GM12878 (cell line): ENCODE measurements at regions not wholly inside any gene's neighbourhood (a gene's known extent, or its start where the extent isn't known, plus 50 kb on each side); places are given as distances from the start of the nearest gene placed in this dataset.

Experiments
- ATF7 ChIP-seq: fragments of 450-650 bp; IDR thresholded peaks from 2 replicates; pipeline ENCODE4 v1.6.1; 2016; ENCODE audit warnings: low read depth, mild to moderate bottlenecking
- BACH1 ChIP-seq: fragments of 450-650 bp; IDR thresholded peaks from 2 replicates; pipeline ENCODE4 v1.6.1; 2017; ENCODE audit warnings: mild to moderate bottlenecking, borderline replicate concordance
- BHLHE40 ChIP-seq, 2 experiments: fragments of 450-650 bp in 1 of 2; IDR thresholded peaks; 2 replicates each; pipeline ENCODE4 v1.6.1; 2011 to 2017; ENCODE audit warnings: low read depth in 2 of 2, borderline replicate concordance in 1 of 2, improper control_type of control experiment in 1 of 2, low read length in 1 of 2, mild to moderate bottlenecking in 1 of 2
- BMI1 ChIP-seq: fragments of 450-650 bp; IDR thresholded peaks from 2 replicates; pipeline ENCODE4 v1.6.1; 2016; ENCODE audit warnings: mild to moderate bottlenecking, moderate library complexity, borderline replicate concordance
- CREM ChIP-seq: IDR thresholded peaks from 2 replicates; pipeline ENCODE4 v1.6.1; 2014; ENCODE audit warnings: antibody characterized with exemption, low read depth
- EZH2 ChIP-seq: IDR thresholded peaks from 2 replicates; pipeline ENCODE4 v1.6.1; 2012; ENCODE audit warnings: low read depth, mild to moderate bottlenecking, control low read depth, inconsistent platforms, low read length, borderline replicate concordance; ENCODE audit not compliant: control insufficient read depth
- GABPA ChIP-seq: IDR thresholded peaks from 2 replicates; pipeline ENCODE4 v1.6.1; 2014; ENCODE audit warnings: antibody characterized with exemption, low read depth, mild to moderate bottlenecking, inconsistent platforms
- JUNB ChIP-seq: IDR thresholded peaks from 2 replicates; pipeline ENCODE4 v1.6.1; 2016; ENCODE audit warnings: antibody characterized with exemption, mild to moderate bottlenecking
- KLF5 ChIP-seq: fragments of 450-650 bp; IDR thresholded peaks from 2 replicates; pipeline ENCODE4 v1.6.1; 2014; ENCODE audit warnings: mild to moderate bottlenecking; ENCODE audit not compliant: partially characterized antibody
- MEF2B ChIP-seq: fragments of 450-650 bp; IDR thresholded peaks from 2 replicates; pipeline ENCODE4 v1.6.1; 2018; ENCODE audit warnings: mild to moderate bottlenecking, moderate library complexity; ENCODE audit not compliant: partially characterized antibody, poor library complexity, severe bottlenecking
- MXI1 ChIP-seq: fragments of 150-350 bp; IDR thresholded peaks from 2 replicates; pipeline ENCODE4 v1.6.1; 2011; ENCODE audit warnings: low read depth, mild to moderate bottlenecking, inconsistent platforms, low read length, improper control_type of control experiment
- NR2F1 ChIP-seq: fragments of 450-650 bp; conservative IDR thresholded peaks from 2 replicates; pipeline ENCODE4 v1.6.1; 2017; ENCODE audit warnings: mild to moderate bottlenecking
- PAX5 ChIP-seq: IDR thresholded peaks from 2 replicates; pipeline ENCODE4 v1.6.1; 2011; ENCODE audit warnings: low read depth, low read length, borderline replicate concordance
- POLR2AphosphoS5 ChIP-seq: IDR thresholded peaks from 2 replicates; pipeline ENCODE4 v1.6.1; 2011; ENCODE audit warnings: mild to moderate bottlenecking, low read length, inconsistent platforms
- SIX5 ChIP-seq: IDR thresholded peaks from 2 replicates; pipeline ENCODE4 v1.6.1; 2011; ENCODE audit warnings: mild to moderate bottlenecking, low read depth, low read length, moderate library complexity; ENCODE audit not compliant: severe bottlenecking
- SMAD5 ChIP-seq: IDR thresholded peaks from 2 replicates; pipeline ENCODE4 v1.6.1; 2016; ENCODE audit warnings: antibody characterized with exemption, low read depth
- SMC3 ChIP-seq: IDR thresholded peaks from 2 replicates; pipeline ENCODE4 v1.6.1; 2011; ENCODE audit warnings: low read length, improper control_type of control experiment, borderline replicate concordance
- STAT3 ChIP-seq: IDR thresholded peaks from 2 replicates; pipeline ENCODE4 v1.6.1; 2011; ENCODE audit warnings: low read depth, low read length, improper control_type of control experiment
- TAF1 ChIP-seq: IDR thresholded peaks from 2 replicates; pipeline ENCODE4 v1.6.1; 2011; ENCODE audit warnings: mild to moderate bottlenecking, low read depth, low read length, borderline replicate concordance
- TF ChIP-seq, protein P1 (sequence below): IDR thresholded peaks from 2 replicates; pipeline ENCODE4 v1.6.1; 2012; ENCODE audit warnings: low read depth, low read length, improper control_type of control experiment
- TF ChIP-seq, protein P2 (sequence below): fragments of 450-650 bp; IDR thresholded peaks from 2 replicates; pipeline ENCODE4 v1.6.1; 2016; ENCODE audit warnings: mild to moderate bottlenecking, moderate library complexity, borderline replicate concordance
- TF ChIP-seq, protein P3 (sequence below), 3 experiments: IDR thresholded peaks in 2 of 3; conservative IDR thresholded peaks in 1 of 3; 2 replicates each; pipeline ENCODE4 v1.5.1; 2011; ENCODE audit warnings: low read depth in 3 of 3, low read length in 3 of 3, mild to moderate bottlenecking in 3 of 3, control low read depth in 2 of 3, moderate library complexity in 2 of 3, inconsistent platforms in 1 of 3, mixed read lengths in 1 of 3; ENCODE audit not compliant: control insufficient read depth in 2 of 3, insufficient read depth in 1 of 3; ENCODE audit errors: extremely low read depth in 1 of 3
- TF ChIP-seq, protein P4 (sequence below): IDR thresholded peaks from 2 replicates; pipeline ENCODE4 v1.6.1; 2011; ENCODE audit warnings: low read depth, mild to moderate bottlenecking, low read length, moderate library complexity, borderline replicate concordance; ENCODE audit errors: extremely low read depth

DNA sequence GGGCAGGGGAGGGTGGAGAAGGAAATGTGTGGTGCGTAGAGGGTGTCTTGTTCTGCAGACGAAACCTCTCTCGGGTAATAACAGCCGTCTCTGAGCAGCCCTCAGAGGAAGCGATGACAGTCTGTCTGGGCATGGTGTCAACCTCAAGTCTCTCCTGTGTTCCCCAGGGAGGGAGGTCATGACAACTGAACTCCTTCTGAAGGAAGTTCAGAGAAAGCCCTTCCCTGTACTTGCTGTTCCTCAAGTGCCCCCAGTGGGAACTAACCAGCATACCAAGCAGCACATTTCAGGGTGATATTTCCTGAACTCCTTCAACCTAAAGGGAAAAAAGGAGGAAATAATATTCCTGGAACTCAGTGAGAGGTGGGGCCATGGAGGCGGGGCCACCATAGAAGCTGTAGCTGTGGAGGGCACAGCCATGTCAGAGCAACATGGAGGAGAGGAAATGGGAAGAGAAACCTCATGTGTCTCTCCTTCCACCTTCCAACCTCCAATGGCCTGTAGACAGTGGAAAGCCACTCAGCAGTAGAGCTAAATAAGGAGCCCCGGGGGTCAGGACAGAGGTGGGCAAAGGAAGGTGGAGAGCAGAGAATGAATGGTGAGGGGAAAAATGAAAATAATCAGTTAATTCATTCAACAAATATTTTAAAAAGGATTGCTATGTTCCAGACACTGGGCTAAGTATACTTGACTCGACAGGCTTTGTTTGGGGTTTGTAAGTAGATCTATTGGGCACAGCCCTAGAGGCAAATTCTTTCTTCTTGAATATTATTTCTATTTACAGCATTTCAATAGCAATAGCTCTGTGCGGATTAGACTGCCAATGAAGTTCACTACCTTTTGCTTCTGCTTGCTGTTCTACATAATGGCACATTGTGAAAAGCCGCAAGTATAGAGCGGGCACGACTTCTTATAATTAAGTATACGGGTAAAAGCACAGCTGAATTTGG, 61.0 kb upstream of the AOAH start (continued):
- peak; percentile 66; the same call in 1 of the 2 replicates for TF ChIP-seq PAX5
- TF ChIP-seq, protein P1, sequence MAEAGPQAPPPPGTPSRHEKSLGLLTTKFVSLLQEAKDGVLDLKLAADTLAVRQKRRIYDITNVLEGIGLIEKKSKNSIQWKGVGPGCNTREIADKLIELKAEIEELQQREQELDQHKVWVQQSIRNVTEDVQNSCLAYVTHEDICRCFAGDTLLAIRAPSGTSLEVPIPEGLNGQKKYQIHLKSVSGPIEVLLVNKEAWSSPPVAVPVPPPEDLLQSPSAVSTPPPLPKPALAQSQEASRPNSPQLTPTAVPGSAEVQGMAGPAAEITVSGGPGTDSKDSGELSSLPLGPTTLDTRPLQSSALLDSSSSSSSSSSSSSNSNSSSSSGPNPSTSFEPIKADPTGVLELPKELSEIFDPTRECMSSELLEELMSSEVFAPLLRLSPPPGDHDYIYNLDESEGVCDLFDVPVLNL = no peak
- TF ChIP-seq SIX5 = no peak
- no peak for TF ChIP-seq CREM
- TF ChIP-seq STAT3 = no peak
- TF ChIP-seq, protein P2, sequence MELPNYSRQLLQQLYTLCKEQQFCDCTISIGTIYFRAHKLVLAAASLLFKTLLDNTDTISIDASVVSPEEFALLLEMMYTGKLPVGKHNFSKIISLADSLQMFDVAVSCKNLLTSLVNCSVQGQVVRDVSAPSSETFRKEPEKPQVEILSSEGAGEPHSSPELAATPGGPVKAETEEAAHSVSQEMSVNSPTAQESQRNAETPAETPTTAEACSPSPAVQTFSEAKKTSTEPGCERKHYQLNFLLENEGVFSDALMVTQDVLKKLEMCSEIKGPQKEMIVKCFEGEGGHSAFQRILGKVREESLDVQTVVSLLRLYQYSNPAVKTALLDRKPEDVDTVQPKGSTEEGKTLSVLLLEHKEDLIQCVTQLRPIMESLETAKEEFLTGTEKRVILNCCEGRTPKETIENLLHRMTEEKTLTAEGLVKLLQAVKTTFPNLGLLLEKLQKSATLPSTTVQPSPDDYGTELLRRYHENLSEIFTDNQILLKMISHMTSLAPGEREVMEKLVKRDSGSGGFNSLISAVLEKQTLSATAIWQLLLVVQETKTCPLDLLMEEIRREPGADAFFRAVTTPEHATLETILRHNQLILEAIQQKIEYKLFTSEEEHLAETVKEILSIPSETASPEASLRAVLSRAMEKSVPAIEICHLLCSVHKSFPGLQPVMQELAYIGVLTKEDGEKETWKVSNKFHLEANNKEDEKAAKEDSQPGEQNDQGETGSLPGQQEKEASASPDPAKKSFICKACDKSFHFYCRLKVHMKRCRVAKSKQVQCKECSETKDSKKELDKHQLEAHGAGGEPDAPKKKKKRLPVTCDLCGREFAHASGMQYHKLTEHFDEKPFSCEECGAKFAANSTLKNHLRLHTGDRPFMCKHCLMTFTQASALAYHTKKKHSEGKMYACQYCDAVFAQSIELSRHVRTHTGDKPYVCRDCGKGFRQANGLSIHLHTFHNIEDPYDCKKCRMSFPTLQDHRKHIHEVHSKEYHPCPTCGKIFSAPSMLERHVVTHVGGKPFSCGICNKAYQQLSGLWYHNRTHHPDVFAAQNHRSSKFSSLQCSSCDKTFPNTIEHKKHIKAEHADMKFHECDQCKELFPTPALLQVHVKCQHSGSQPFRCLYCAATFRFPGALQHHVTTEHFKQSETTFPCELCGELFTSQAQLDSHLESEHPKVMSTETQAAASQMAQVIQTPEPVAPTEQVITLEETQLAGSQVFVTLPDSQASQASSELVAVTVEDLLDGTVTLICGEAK = no peak
- peak; percentile 84 for TF ChIP-seq NR2F1
- no peak for TF ChIP-seq JUNB
- TF ChIP-seq GABPA = no peak
- TF ChIP-seq KLF5 = no peak
- peak; percentile 45; the same call in 1 of the 2 replicates for TF ChIP-seq ATF7
- no peak for TF ChIP-seq EZH2
- TF ChIP-seq, protein P3, sequence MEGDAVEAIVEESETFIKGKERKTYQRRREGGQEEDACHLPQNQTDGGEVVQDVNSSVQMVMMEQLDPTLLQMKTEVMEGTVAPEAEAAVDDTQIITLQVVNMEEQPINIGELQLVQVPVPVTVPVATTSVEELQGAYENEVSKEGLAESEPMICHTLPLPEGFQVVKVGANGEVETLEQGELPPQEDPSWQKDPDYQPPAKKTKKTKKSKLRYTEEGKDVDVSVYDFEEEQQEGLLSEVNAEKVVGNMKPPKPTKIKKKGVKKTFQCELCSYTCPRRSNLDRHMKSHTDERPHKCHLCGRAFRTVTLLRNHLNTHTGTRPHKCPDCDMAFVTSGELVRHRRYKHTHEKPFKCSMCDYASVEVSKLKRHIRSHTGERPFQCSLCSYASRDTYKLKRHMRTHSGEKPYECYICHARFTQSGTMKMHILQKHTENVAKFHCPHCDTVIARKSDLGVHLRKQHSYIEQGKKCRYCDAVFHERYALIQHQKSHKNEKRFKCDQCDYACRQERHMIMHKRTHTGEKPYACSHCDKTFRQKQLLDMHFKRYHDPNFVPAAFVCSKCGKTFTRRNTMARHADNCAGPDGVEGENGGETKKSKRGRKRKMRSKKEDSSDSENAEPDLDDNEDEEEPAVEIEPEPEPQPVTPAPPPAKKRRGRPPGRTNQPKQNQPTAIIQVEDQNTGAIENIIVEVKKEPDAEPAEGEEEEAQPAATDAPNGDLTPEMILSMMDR (IDR thresholded peaks at IDR 0.05 in 2 of 3, conservative IDR thresholded peaks at IDR 0.05 in 1 of 3; ENCODE audit: control insufficient read depth in 2 of 3, extremely low read depth in 1 of 3, insufficient read depth in 1 of 3, low read depth in 3 of 3, low read length in 3 of 3) = no peak
- TF ChIP-seq POLR2AphosphoS5 = no peak
- TF ChIP-seq BMI1 = no peak
- peak; percentile 6; the same call in 1 of the 2 replicates for TF ChIP-seq SMC3
- no peak for TF ChIP-seq MXI1
- peak; percentile 93 for TF ChIP-seq MEF2B
- TF ChIP-seq TAF1 = no peak
- TF ChIP-seq SMAD5 = no peak
- TF ChIP-seq, protein P4, sequence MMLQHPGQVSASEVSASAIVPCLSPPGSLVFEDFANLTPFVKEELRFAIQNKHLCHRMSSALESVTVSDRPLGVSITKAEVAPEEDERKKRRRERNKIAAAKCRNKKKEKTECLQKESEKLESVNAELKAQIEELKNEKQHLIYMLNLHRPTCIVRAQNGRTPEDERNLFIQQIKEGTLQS = no peak
- TF ChIP-seq BHLHE40 (IDR thresholded peaks at IDR 0.05; ENCODE audit: borderline replicate concordance in 1 of 2, low read depth in 2 of 2, low read length in 1 of 2) = peak in 1 of 2 experiments; percentile 54; a peak in 1 of 4 replicates
- TF ChIP-seq BACH1 = no peak
